ENCODE measurements at regions not wholly inside any gene's neighbourhood (a gene's known extent, or its start where the extent isn't known, plus 50 kb on each side); places are given as distances from the start of the nearest gene placed in this dataset.
"Not testable (repeated sequence)": the region's sequence is repeated elsewhere in the genome, so short reads cannot be mapped to it uniquely, and the experiment has no call there.

DNA sequence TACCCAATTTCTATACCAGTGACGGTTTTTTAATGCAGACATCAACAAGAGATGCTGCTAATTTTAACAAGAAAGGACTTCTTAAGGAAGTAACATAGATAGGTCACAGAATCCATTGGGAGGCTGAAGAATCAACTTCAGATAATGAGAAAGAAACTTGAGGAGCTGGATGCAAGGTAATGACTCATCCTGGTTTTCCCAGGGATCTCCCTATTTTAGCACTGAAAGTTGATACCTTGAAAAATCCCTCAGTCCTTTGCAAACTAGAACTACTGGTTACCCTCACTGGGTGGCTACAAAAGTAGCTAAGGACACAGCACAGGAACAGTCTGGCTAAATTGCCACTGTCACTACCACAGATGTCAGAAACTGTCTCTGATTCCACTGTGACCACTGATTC is 561.9 kb downstream of the FLRT2 start:
- no peak overlapping the region for H3K4me3 Mint-ChIP-seq
- H3K4me1 Mint-ChIP-seq, result no peaks in the 10 kb centered on the region
- H3K27me3 Mint-ChIP-seq, result no peaks in the 10 kb centered on the region
- no peaks in the 10 kb centered on the region for H3K36me3 Mint-ChIP-seq
- no peak for ATAC-seq
- H3K9me3 Mint-ChIP-seq, result peaks cover 2% of the 10 kb centered on the region
- no peak overlapping the region for H3K27ac Mint-ChIP-seq

DNA sequence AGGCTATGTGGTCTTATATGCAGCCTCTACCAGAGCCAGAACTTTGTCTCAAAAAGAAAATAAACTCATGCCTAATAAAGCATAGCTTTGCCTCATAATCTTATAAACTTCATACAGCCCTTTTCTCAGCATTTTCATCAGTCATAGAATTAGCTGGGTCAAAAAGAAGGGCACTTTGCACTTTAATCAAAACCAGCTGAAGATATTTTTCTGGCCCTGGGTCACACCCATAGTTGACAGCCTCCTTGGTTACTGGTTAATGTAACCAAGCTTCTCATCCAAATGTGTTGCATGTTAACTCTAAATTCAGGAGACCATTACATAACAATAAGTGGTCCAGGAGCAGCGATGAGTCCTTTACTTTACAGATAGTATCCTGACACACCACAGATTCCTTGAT is 558.2 kb downstream of the FLRT2 start:
- no peak for ATAC-seq
- Mint-ChIP-seq H3K36me3 (peaks cover 5% of the 10 kb centered on the region), H3K9me3 (peaks cover 2% of the 10 kb centered on the region), H3K27me3 (no peaks in the 10 kb centered on the region), H3K4me3 (no peak overlapping the region), H3K27ac (no peak overlapping the region), H3K4me1 (peaks cover 7% of the 10 kb centered on the region)

GRCh38 chr14:86087377-86087776 is 557.4 kb downstream of the FLRT2 start:
- ATAC-seq, result no peak
- no peak overlapping the region for H3K27ac Mint-ChIP-seq
- no peak overlapping the region for H3K4me3 Mint-ChIP-seq
- H3K27me3 Mint-ChIP-seq, result no peaks in the 10 kb centered on the region
- peaks cover 5% of the 10 kb centered on the region for H3K9me3 Mint-ChIP-seq
- H3K4me1 Mint-ChIP-seq, result peaks cover 12% of the 10 kb centered on the region
- peaks cover 9% of the 10 kb centered on the region for H3K36me3 Mint-ChIP-seq

GRCh38 chr14:86086962-86087361 is 557.0 kb downstream of the FLRT2 start:
- Mint-ChIP-seq H3K27ac (no peak overlapping the region), H3K4me3 (no peak overlapping the region), H3K4me1 (peaks cover 12% of the 10 kb centered on the region), H3K36me3 (peaks cover 12% of the 10 kb centered on the region), H3K27me3 (no peaks in the 10 kb centered on the region), H3K9me3 (peaks cover 5% of the 10 kb centered on the region)
- no peak for ATAC-seq

DNA sequence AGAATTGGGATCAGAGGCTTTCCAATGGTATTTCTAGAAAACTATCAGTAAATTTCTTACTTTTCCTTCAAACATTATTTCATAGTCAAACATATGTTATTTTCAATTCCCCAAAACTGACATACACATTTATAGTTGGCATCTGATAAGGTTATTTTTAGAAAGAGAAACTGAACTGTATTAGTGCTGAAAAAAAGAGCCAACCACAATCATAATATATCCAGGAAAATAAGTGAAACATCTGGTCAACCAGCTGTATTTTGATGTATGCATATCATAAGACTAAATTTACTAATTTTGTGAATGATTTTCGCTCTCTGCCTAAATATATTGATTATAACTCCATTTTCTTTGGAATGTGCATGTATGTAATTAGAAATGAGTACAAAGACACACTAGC is 554.2 kb downstream of the FLRT2 start:
- H3K36me3 Mint-ChIP-seq, result peaks cover 16% of the 10 kb centered on the region
- no peak overlapping the region for H3K27ac Mint-ChIP-seq
- peaks cover 6% of the 10 kb centered on the region for H3K9me3 Mint-ChIP-seq
- H3K4me3 Mint-ChIP-seq, result no peak overlapping the region
- ATAC-seq, result no peak
- H3K4me1 Mint-ChIP-seq, result peaks cover 12% of the 10 kb centered on the region
- H3K27me3 Mint-ChIP-seq, result no peaks in the 10 kb centered on the region

- no peak for ATAC-seq
- no peak overlapping the region for H3K4me3 Mint-ChIP-seq
- no peak overlapping the region for H3K27ac Mint-ChIP-seq
- H3K36me3 Mint-ChIP-seq, result peaks cover 16% of the 10 kb centered on the region
- no peaks in the 10 kb centered on the region for H3K27me3 Mint-ChIP-seq
- peaks cover 6% of the 10 kb centered on the region for H3K9me3 Mint-ChIP-seq
- H3K4me1 Mint-ChIP-seq, result peaks cover 12% of the 10 kb centered on the region
Observed at GRCh38 chr14:86083616-86084015, 553.7 kb downstream of the FLRT2 start.

GRCh38 chr14:86072116-86072894 is 542.4 kb downstream of the FLRT2 start:
- ATAC-seq, result no peak
- Mint-ChIP-seq H3K27ac (no peak overlapping the region), H3K36me3 (peaks cover 2% of the 10 kb centered on the region), H3K27me3 (no peaks in the 10 kb centered on the region), H3K4me3 (no peak overlapping the region), H3K4me1 (no peaks in the 10 kb centered on the region), H3K9me3 (peaks cover 3% of the 10 kb centered on the region)

GRCh38 chr14:86066651-86067050 is 536.7 kb downstream of the FLRT2 start:
- Mint-ChIP-seq H3K4me3 (no peak overlapping the region), H3K36me3 (no peaks in the 10 kb centered on the region), H3K27me3 (no peaks in the 10 kb centered on the region)

GRCh38 chr14:86065407-86065806 is 535.5 kb downstream of the FLRT2 start:
- Mint-ChIP-seq H3K4me3 (no peak overlapping the region), H3K27me3 (no peaks in the 10 kb centered on the region), H3K36me3 (no peaks in the 10 kb centered on the region), H3K9me3 (peaks cover 3% of the 10 kb centered on the region), H3K27ac (no peak overlapping the region), H3K4me1 (no peaks in the 10 kb centered on the region)
- no peak for ATAC-seq

More at GRCh38 chr14:86066651-86067050, 536.7 kb downstream of the FLRT2 start:
- Mint-ChIP-seq H3K4me1 (no peaks in the 10 kb centered on the region), H3K27ac (no peak overlapping the region), H3K9me3 (peaks cover 5% of the 10 kb centered on the region)
- ATAC-seq, result no peak

GRCh38 chr14:86064595-86064994 is 534.7 kb downstream of the FLRT2 start:
- H3K27ac Mint-ChIP-seq, H3K4me1 Mint-ChIP-seq, ATAC-seq, H3K27me3 Mint-ChIP-seq, H3K4me3 Mint-ChIP-seq, H3K9me3 Mint-ChIP-seq, H3K36me3 Mint-ChIP-seq: not testable (repeated sequence)

GRCh38 chr14:86057018-86057667 is 527.2 kb downstream of the FLRT2 start:
- Mint-ChIP-seq H3K27me3 (no peaks in the 10 kb centered on the region), H3K36me3 (no peaks in the 10 kb centered on the region), H3K9me3 (peaks cover 3% of the 10 kb centered on the region), H3K4me3 (no peak overlapping the region), H3K4me1 (peaks cover 7% of the 10 kb centered on the region), H3K27ac (no peak overlapping the region)
- no peak for ATAC-seq

GRCh38 chr14:86055512-86056075 is 525.6 kb downstream of the FLRT2 start:
- Mint-ChIP-seq H3K4me1 (peaks cover 7% of the 10 kb centered on the region), H3K36me3 (no peaks in the 10 kb centered on the region), H3K27me3 (no peaks in the 10 kb centered on the region), H3K9me3 (peaks cover 3% of the 10 kb centered on the region), H3K4me3 (no peak overlapping the region), H3K27ac (no peak overlapping the region)
- ATAC-seq, result no peak

DNA sequence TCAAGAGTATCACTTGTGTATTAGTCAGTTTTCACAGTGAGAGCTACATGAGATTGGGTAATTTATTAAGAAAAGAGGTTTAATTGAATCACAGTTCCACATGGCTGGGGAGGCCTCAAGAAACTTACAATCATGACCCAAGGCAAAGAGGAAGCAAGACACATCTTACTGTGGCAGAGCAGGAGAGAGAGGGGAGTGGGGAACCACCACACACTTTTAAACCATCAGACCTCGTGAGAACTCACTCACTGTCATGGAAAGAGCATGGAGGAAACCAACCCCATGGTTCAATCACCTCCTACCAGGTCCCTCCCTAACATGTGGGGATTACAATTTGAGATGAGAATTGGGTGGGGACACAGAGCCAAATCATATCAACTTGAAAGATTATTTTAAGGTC is 522.9 kb downstream of the FLRT2 start:
- ATAC-seq, result no peak
- Mint-ChIP-seq H3K27ac (no peak overlapping the region), H3K4me1 (peaks cover 7% of the 10 kb centered on the region), H3K9me3 (peaks cover 3% of the 10 kb centered on the region), H3K4me3 (no peak overlapping the region), H3K27me3 (no peaks in the 10 kb centered on the region), H3K36me3 (no peaks in the 10 kb centered on the region)

DNA sequence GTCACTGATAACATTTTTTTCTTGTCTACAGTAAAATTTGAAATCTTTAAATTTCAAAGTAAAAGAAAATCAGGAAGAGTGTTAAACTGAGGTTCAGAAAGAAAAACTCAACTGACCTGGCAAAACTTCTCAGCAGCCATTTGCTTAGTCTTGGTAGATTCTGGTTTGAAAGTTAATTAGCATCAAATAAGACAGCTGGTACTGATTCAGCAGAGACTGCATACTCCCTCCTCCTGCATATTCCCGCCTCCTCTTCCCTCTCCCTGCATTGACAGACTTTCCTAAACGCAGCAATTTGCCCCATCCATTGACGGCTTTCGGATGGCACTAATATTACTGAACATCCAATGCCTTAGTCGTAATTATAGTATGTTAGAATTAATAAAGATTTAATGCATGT is 520.8 kb downstream of the FLRT2 start:
- Mint-ChIP-seq H3K27me3 (no peaks in the 10 kb centered on the region), H3K27ac (no peak overlapping the region), H3K36me3 (peaks cover 1% of the 10 kb centered on the region), H3K9me3 (peaks cover 3% of the 10 kb centered on the region), H3K4me1 (peaks cover 7% of the 10 kb centered on the region), H3K4me3 (no peak overlapping the region)
- no peak for ATAC-seq

GRCh38 chr14:86050072-86050683 is 520.2 kb downstream of the FLRT2 start:
- H3K4me1 Mint-ChIP-seq, result peaks cover 2% of the 10 kb centered on the region
- H3K4me3 Mint-ChIP-seq, result no peak overlapping the region
- peaks cover 5% of the 10 kb centered on the region for H3K9me3 Mint-ChIP-seq
- H3K27me3 Mint-ChIP-seq, result no peaks in the 10 kb centered on the region
- H3K36me3 Mint-ChIP-seq, result peaks cover 7% of the 10 kb centered on the region
- no peak for ATAC-seq
- no peak overlapping the region for H3K27ac Mint-ChIP-seq

Data from stimulated activated memory B cell treated with anti-CD40 and anti-IgM and Interleukin-4, amounts not matched to agents 10 μg/mL and 1 μg/mL and 100 μg/mL, for 72 hours (primary cell).